H1 (cell line): ENCODE measurements at regions not wholly inside any gene's neighbourhood (a gene's known extent, or its start where the extent isn't known, plus 50 kb on each side); places are given as distances from the start of the nearest gene placed in this dataset.

Source experiments
- CTCF ChIA-PET: fragments of 300-600 bp; sonication (Branson Sonifier 250); formaldehyde crosslinking; loops from one replicate; lab custom pipeline; 2021; ENCODE audit not compliant: partially characterized antibody; lab: Charles Lee
- POLR2A ChIA-PET: fragments of 300-600 bp; sonication (Branson Sonifier 250); formaldehyde crosslinking; loops from one replicate; lab custom pipeline; 2021; ENCODE audit warnings: inconsistent platforms; ENCODE audit not compliant: partially characterized antibody; lab: Charles Lee
- DNase-seq, 2 experiments: peaks; one replicate each; pipeline versions ENCODE4 v3.0.0 to v3.0.0-alpha.2; 2010 to 2022; ENCODE audit warnings: low spot score in 2 of 2, low read depth in 1 of 2, mixed read lengths in 1 of 2
- FAIRE-seq: peaks from 2 replicates; lab custom pipeline; 2011; peaks lifted over from hg19 to GRCh38; lab: Jason Lieb, UNC
- H2AFZ ChIP-seq: 2 replicates; pipeline ENCODE4 v1.8.1; 2012; ENCODE audit warnings: low read length, inconsistent platforms
- H2AK5ac ChIP-seq: 2 replicates; pipeline ENCODE4 v1.6.1; 2013; ENCODE audit warnings: low read depth, low read length
- H2BK120ac ChIP-seq: replicated peaks from 2 replicates; pipeline ENCODE3; 2013; ENCODE audit warnings: low read depth, low read length, inconsistent platforms
- H2BK12ac ChIP-seq: 2 replicates; pipeline ENCODE4 v1.6.1; 2013; ENCODE audit warnings: low read depth, low read length
- H2BK15ac ChIP-seq: 2 replicates; pipeline ENCODE4 v1.6.1; 2013; ENCODE audit warnings: low read length
- H2BK20ac ChIP-seq: 2 replicates; pipeline ENCODE4 v1.6.1; 2013; ENCODE audit warnings: low read length
- H2BK5ac ChIP-seq: 2 replicates; pipeline ENCODE4 v1.6.1; 2013; ENCODE audit warnings: low read depth, low read length
- H3K14ac ChIP-seq: 2 replicates; pipeline ENCODE4 v1.6.1; 2013; ENCODE audit warnings: inconsistent platforms; ENCODE audit not compliant: insufficient read length
- H3K18ac ChIP-seq: 2 replicates; pipeline ENCODE4 v1.6.1; 2013; ENCODE audit warnings: low read length; ENCODE audit errors: extremely low read depth
- H3K23ac ChIP-seq: 2 replicates; pipeline ENCODE4 v1.6.1; 2013; ENCODE audit warnings: inconsistent platforms; ENCODE audit not compliant: insufficient read length
- H3K23me2 ChIP-seq: 2 replicates; pipeline ENCODE4 v1.6.1; 2013; ENCODE audit warnings: low read depth, low read length
- H3K27ac ChIP-seq: 2 replicates; pipeline ENCODE4 v1.6.1; 2011; ENCODE audit warnings: low read depth, low read length, inconsistent platforms
- H3K27me3 ChIP-seq, 4 experiments: replicated peaks in 1 of 4; 1 replicate in 1 of 4; 2 replicates in 3 of 4; pipeline versions ENCODE4 v1.6.1 to v1.8.1; 2011 to 2013; ENCODE audit warnings: low read length in 3 of 4, mild to moderate bottlenecking in 3 of 4, inconsistent platforms in 2 of 4, mixed read lengths in 2 of 4, moderate library complexity in 1 of 4; ENCODE audit not compliant: control insufficient read depth in 3 of 4, insufficient read depth in 3 of 4; ENCODE audit errors: extremely low read depth in 1 of 4
- H3K36me3 ChIP-seq, 4 experiments: 2 replicates each; pipeline versions ENCODE4 v1.6.1 to v1.8.1; 2011 to 2013; ENCODE audit warnings: mild to moderate bottlenecking in 4 of 4, low read length in 3 of 4, moderate library complexity in 2 of 4, control low read depth in 1 of 4, inconsistent platforms in 1 of 4; ENCODE audit not compliant: insufficient read depth in 4 of 4, control insufficient read depth in 2 of 4
- H3K4ac ChIP-seq: replicated peaks from 2 replicates; pipeline ENCODE3; 2013; ENCODE audit warnings: low read length, low read depth, mixed read lengths, inconsistent platforms; ENCODE audit not compliant: insufficient read length
- H3K4me1 ChIP-seq, 4 experiments: replicated peaks in 1 of 4; 1 replicate in 1 of 4; 2 replicates in 3 of 4; pipeline versions ENCODE4 v1.6.1 to v1.8.1; 2011 to 2013; ENCODE audit warnings: low read length in 3 of 4, inconsistent platforms in 2 of 4, mixed read lengths in 1 of 4; ENCODE audit not compliant: insufficient read depth in 4 of 4, control insufficient read depth in 3 of 4
- H3K4me2 ChIP-seq, 2 experiments: 2 replicates each; pipeline versions ENCODE4 v1.6.1 to v1.8.1; 2011 to 2013; ENCODE audit warnings: low read depth in 2 of 2, low read length in 2 of 2, control low read depth in 1 of 2, inconsistent platforms in 1 of 2, mild to moderate bottlenecking in 1 of 2; ENCODE audit not compliant: insufficient read depth in 1 of 2
- H3K4me3 ChIP-seq, 4 experiments: fragments of 200-600, 300-600 bp in 1 of 4; sonication (generic), shearing (Covaris generic), sonication (Bioruptor Twin) in 1 of 4; 2 replicates each; pipeline versions ENCODE4 v1.5.1 to v1.8.1; 2011 to 2016; ENCODE audit warnings: low read length in 4 of 4, low read depth in 3 of 4, control low read depth in 2 of 4, inconsistent platforms in 2 of 4, mild to moderate bottlenecking in 2 of 4, mixed read lengths in 1 of 4, moderate library complexity in 1 of 4; ENCODE audit not compliant: insufficient read depth in 2 of 4; ENCODE audit errors: extremely low read depth in 1 of 4
- H3K56ac ChIP-seq: replicated peaks from 2 replicates; pipeline ENCODE3; 2013; ENCODE audit warnings: low read depth, mild to moderate bottlenecking, mixed read lengths, low read length, inconsistent platforms; ENCODE audit not compliant: insufficient read length
- H3K79me1 ChIP-seq: 2 replicates; pipeline ENCODE4 v1.6.1; 2013; ENCODE audit warnings: low read depth, low read length, control low read depth
- H3K79me2 ChIP-seq, 2 experiments: 2 replicates each; pipeline versions ENCODE4 v1.6.1 to v1.8.1; 2012 to 2013; ENCODE audit warnings: low read length in 2 of 2, mild to moderate bottlenecking in 2 of 2, inconsistent platforms in 1 of 2; ENCODE audit not compliant: insufficient read depth in 2 of 2, control insufficient read depth in 1 of 2
- H3K9ac ChIP-seq, 4 experiments: replicated peaks in 1 of 4; 1 replicate in 1 of 4; 2 replicates in 3 of 4; pipeline versions ENCODE4 v1.6.1 to v1.8.1; 2011 to 2013; ENCODE audit warnings: low read depth in 3 of 4, low read length in 3 of 4, control low read depth in 2 of 4, mild to moderate bottlenecking in 2 of 4, moderate library complexity in 2 of 4, inconsistent platforms in 1 of 4; ENCODE audit errors: extremely low read depth in 1 of 4
- H3K9me3 ChIP-seq, 2 experiments: 2 replicates each; pipeline versions ENCODE4 v1.6.1 to v1.8.1; 2012 to 2013; ENCODE audit warnings: mild to moderate bottlenecking in 2 of 2, moderate library complexity in 2 of 2, control low read depth in 1 of 2, inconsistent platforms in 1 of 2, low read depth in 1 of 2, low read length in 1 of 2, mixed read lengths in 1 of 2; ENCODE audit not compliant: insufficient read depth in 2 of 2
- H4K20me1 ChIP-seq, 2 experiments: replicated peaks in 1 of 2; 2 replicates each; pipeline versions ENCODE3 to v1.8.1; 2011 to 2013; ENCODE audit warnings: inconsistent platforms in 2 of 2, low read length in 2 of 2, mild to moderate bottlenecking in 1 of 2; ENCODE audit not compliant: insufficient read depth in 2 of 2, control insufficient read depth in 1 of 2
- H4K5ac ChIP-seq: 2 replicates; pipeline ENCODE4 v1.6.1; 2013; ENCODE audit warnings: low read length, low read depth, mixed read lengths, inconsistent platforms; ENCODE audit not compliant: insufficient read length
- H4K8ac ChIP-seq: 2 replicates; pipeline ENCODE4 v1.8.0; 2013; ENCODE audit warnings: mild to moderate bottlenecking, moderate library complexity, low read length, inconsistent platforms; ENCODE audit not compliant: insufficient read depth; ENCODE audit errors: extremely low read depth
- H4K91ac ChIP-seq: replicated peaks from 2 replicates; pipeline ENCODE3; 2013; ENCODE audit warnings: low read length, mixed read lengths, inconsistent platforms; ENCODE audit not compliant: insufficient read length
- HDAC6 ChIP-seq: IDR thresholded peaks from one replicate; pipeline ENCODE4 v1.7.1; 2012; ENCODE audit warnings: low read depth, mild to moderate bottlenecking, inconsistent platforms, low read length, moderate library complexity
- JUND ChIP-seq: IDR thresholded peaks from 2 replicates; pipeline ENCODE4 v1.6.1; 2011; ENCODE audit warnings: mild to moderate bottlenecking, improper control_type of control experiment, low read length
- SAP30 ChIP-seq: fragments of 300-600 bp; sonication (generic); IDR thresholded peaks from 2 replicates; pipeline ENCODE4 v1.7.1; 2012; ENCODE audit warnings: low read length, moderate library complexity, mild to moderate bottlenecking, inconsistent platforms; ENCODE audit not compliant: insufficient read depth, insufficient replicate concordance
- SIRT6 ChIP-seq: IDR thresholded peaks from one replicate; pipeline ENCODE4 v1.7.1; 2012; ENCODE audit warnings: low read length, inconsistent platforms
- SRF ChIP-seq: IDR thresholded peaks from 2 replicates; pipeline ENCODE4 v1.6.1; 2011; ENCODE audit warnings: mild to moderate bottlenecking, low read depth, low read length, moderate library complexity
- TCF12 ChIP-seq: IDR thresholded peaks from 2 replicates; pipeline ENCODE4 v1.6.1; 2011; ENCODE audit warnings: low read depth, mild to moderate bottlenecking, low read length
- TF ChIP-seq, protein P1 (sequence below): IDR thresholded peaks from 2 replicates; pipeline ENCODE4 v1.6.1; 2011; ENCODE audit warnings: low read depth, mild to moderate bottlenecking, low read length; ENCODE audit not compliant: insufficient read depth

DNA sequence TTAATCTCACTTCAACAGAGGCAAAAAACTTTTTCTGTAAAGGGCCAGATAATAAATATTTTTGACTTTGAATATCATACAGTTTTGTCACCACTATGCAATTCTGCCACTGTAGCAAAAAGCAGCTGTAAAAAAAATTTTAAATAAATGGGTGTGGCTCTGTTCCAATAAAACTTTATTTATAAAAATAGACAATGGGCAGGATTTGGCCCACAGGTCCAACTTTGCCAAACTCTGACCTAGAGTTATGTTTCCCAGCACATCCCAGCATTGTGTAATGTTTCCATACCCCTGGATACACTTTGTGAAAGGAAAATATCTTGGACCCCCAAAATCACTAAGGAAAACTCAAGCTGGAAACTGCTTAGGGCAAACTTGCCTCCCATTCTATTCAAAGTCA, 94.9 kb upstream of the USP38 start:
- H2AFZ ChIP-seq: no peak overlapping the region
- H2BK12ac ChIP-seq: no peak overlapping the region
- no peaks in the 10 kb centered on the region for H3K27me3 ChIP-seq
- H3K4me3 ChIP-seq: 0 out of 8 replicates have a peak overlapping the region, but pooled peaks of 1 of the 4 experiments have one; percentile 6
- H3K4ac ChIP-seq: no peak overlapping the region
- H4K8ac ChIP-seq: no peak overlapping the region
- no peak overlapping the region for H3K56ac ChIP-seq
- H3K14ac ChIP-seq: no peak overlapping the region
- no peak overlapping the region for H2BK5ac ChIP-seq
- H2BK15ac ChIP-seq: no peak overlapping the region
- H3K27ac ChIP-seq: no peak overlapping the region
- no peaks in the 10 kb centered on the region for H3K23me2 ChIP-seq
- no peak overlapping the region for H2BK120ac ChIP-seq
- no peak for FAIRE-seq
- no peak overlapping the region for H4K91ac ChIP-seq
- H2BK20ac ChIP-seq: no peak overlapping the region
- H3K9ac ChIP-seq: no peak overlapping the region
- ChIA-PET CTCF (interaction anchor here (0.9 to 1.5 kb wide), 2 partner anchors 10 to 286 kb away, joined by 3 read pairs; no protein-coding TSS in a partner anchor), POLR2A (no interaction called here)
- H3K79me1 ChIP-seq: no peaks in the 10 kb centered on the region
- H3K4me2 ChIP-seq: no peak overlapping the region
- peaks cover 10 to 19% of the 10 kb centered on the region in 2 experiments; a peak in 3 of 4 replicates for H3K9me3 ChIP-seq
- H2AK5ac ChIP-seq: no peak overlapping the region
- H4K20me1 ChIP-seq: no peaks in the 10 kb centered on the region
- H3K79me2 ChIP-seq: no peaks in the 10 kb centered on the region
- H3K4me1 ChIP-seq: no peaks in the 10 kb centered on the region
- no peak for DNase-seq
- no peak overlapping the region for H3K18ac ChIP-seq
- H3K36me3 ChIP-seq: peaks cover 0 to 6% (median 0%) of the 10 kb centered on the region in 4 experiments; a peak in 1 of 8 replicates
- no peak overlapping the region for H3K23ac ChIP-seq
- H4K5ac ChIP-seq: no peak overlapping the region
- TF ChIP-seq HDAC6 (no peak), SRF (no peak), JUND (no peak), SIRT6 (no peak), TCF12 (no peak), SAP30 (no peak)
- TF ChIP-seq, protein P1, sequence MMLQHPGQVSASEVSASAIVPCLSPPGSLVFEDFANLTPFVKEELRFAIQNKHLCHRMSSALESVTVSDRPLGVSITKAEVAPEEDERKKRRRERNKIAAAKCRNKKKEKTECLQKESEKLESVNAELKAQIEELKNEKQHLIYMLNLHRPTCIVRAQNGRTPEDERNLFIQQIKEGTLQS: no peak
